IMR-90 (cell line): ENCODE measurements at regions not wholly inside any gene's neighbourhood (a gene's known extent, or its start where the extent isn't known, plus 50 kb on each side); places are given as distances from the start of the nearest gene placed in this dataset.

Source experiments
- ATAC-seq: fragments of 200-7000 bp; cut with Tn5 transposase; 2 replicates; pipeline ENCODE4 v1.9.1; 2020; ENCODE audit warnings: low read depth, mild to moderate bottlenecking, moderate library complexity
- BruUV-seq: library from RNA; stranded (reverse); fragments of 400-500 nt; replicated peaks from 2 replicates; lab custom pipeline; 2021; lab: Mats Ljungman, UMichigan
- CTCF ChIA-PET: fragments of 300-600 bp; formaldehyde crosslinking; extraction: SDS; loops from one replicate; lab custom pipeline; 2021; ENCODE audit warnings: antibody characterized with exemption; lab: Yijun Ruan, JAX
- POLR2A ChIA-PET: fragments of 300-600 bp; sonication (Branson Sonifier 250); formaldehyde crosslinking; loops from one replicate; lab custom pipeline; 2022; ENCODE audit warnings: antibody characterized with exemption; ENCODE audit not compliant: unreplicated experiment; lab: Charles Lee
- DNase-seq: peaks from one replicate; pipeline ENCODE4 v3.0.0; 2013
- H2AFZ ChIP-seq: replicated peaks from 2 replicates; pipeline ENCODE3; 2013; ENCODE audit warnings: low read length, mild to moderate bottlenecking; ENCODE audit not compliant: poor library complexity
- H2AK5ac ChIP-seq: 2 replicates; pipeline ENCODE4 v1.6.1; 2013; ENCODE audit warnings: low read depth, low read length, inconsistent platforms
- H2AK9ac ChIP-seq: replicated peaks from 2 replicates; pipeline ENCODE3; 2013; ENCODE audit warnings: mild to moderate bottlenecking, low read depth, low read length, moderate library complexity; ENCODE audit not compliant: poor library complexity
- H2BK120ac ChIP-seq: 2 replicates; pipeline ENCODE4 v1.6.1; 2013; ENCODE audit warnings: low read depth, low read length, inconsistent platforms
- H2BK15ac ChIP-seq: 3 replicates; pipeline ENCODE4 v1.6.1; 2013; ENCODE audit warnings: low read depth, low read length, inconsistent platforms
- H2BK20ac ChIP-seq: 2 replicates; pipeline ENCODE4 v1.6.1; 2013; ENCODE audit warnings: low read depth, mild to moderate bottlenecking, inconsistent platforms, low read length, moderate library complexity
- H2BK5ac ChIP-seq: 2 replicates; pipeline ENCODE4 v1.6.1; 2013; ENCODE audit warnings: mild to moderate bottlenecking, low read depth, low read length, inconsistent platforms; ENCODE audit not compliant: poor library complexity, severe bottlenecking
- H3K14ac ChIP-seq: replicated peaks from 2 replicates; pipeline ENCODE4 v1.6.1; 2013; ENCODE audit warnings: low read depth, low read length, inconsistent platforms
- H3K18ac ChIP-seq: 2 replicates; pipeline ENCODE4 v1.6.1; 2013; ENCODE audit warnings: low read depth, low read length, control low read depth
- H3K23ac ChIP-seq: 2 replicates; pipeline ENCODE4 v1.6.1; 2013; ENCODE audit warnings: low read depth, low read length, inconsistent platforms
- H3K27ac ChIP-seq: 2 replicates; pipeline ENCODE4 v1.5.1; 2013; ENCODE audit warnings: mild to moderate bottlenecking, control low read depth, low read length; ENCODE audit not compliant: insufficient read depth
- H3K27me3 ChIP-seq: 2 replicates; pipeline ENCODE4 v1.6.1; 2013; ENCODE audit warnings: low read length; ENCODE audit not compliant: control insufficient read depth, insufficient read depth
- H3K36me3 ChIP-seq: 2 replicates; pipeline ENCODE4 v1.6.1; 2013; ENCODE audit warnings: low read length, mixed read lengths; ENCODE audit not compliant: control insufficient read depth, insufficient read depth
- H3K4ac ChIP-seq: 2 replicates; pipeline ENCODE4 v1.6.1; 2013; ENCODE audit warnings: low read depth, low read length, inconsistent platforms
- H3K4me1 ChIP-seq: 2 replicates; pipeline ENCODE4 v1.6.1; 2013; ENCODE audit warnings: low read length, mixed read lengths; ENCODE audit not compliant: control insufficient read depth, insufficient read depth
- H3K4me2 ChIP-seq: 2 replicates; pipeline ENCODE4 v1.6.1; 2013; ENCODE audit warnings: low read depth, mild to moderate bottlenecking, control low read depth, low read length, moderate library complexity
- H3K4me3 ChIP-seq: 2 replicates; pipeline ENCODE4 v1.5.1; 2013; ENCODE audit warnings: low read depth, mild to moderate bottlenecking, control low read depth, low read length, moderate library complexity; ENCODE audit not compliant: insufficient read depth
- H3K56ac ChIP-seq: 2 replicates; pipeline ENCODE4 v1.6.1; 2013; ENCODE audit warnings: low read length, inconsistent platforms; ENCODE audit not compliant: insufficient read depth; ENCODE audit errors: extremely low read depth
- H3K79me1 ChIP-seq, 2 experiments: 2 replicates each; pipeline ENCODE4 v1.6.1; 2013; ENCODE audit warnings: low read length in 2 of 2, inconsistent platforms in 1 of 2, low read depth in 1 of 2
- H3K9ac ChIP-seq: 2 replicates; pipeline ENCODE4 v1.6.1; 2013; ENCODE audit warnings: low read depth, low read length, control low read depth
- H3K9me1 ChIP-seq: 2 replicates; pipeline ENCODE4 v1.6.1; 2013; ENCODE audit warnings: low read length, inconsistent platforms; ENCODE audit not compliant: insufficient read depth
- H3K9me3 ChIP-seq: 2 replicates; pipeline ENCODE4 v1.6.1; 2013; ENCODE audit warnings: low read length; ENCODE audit not compliant: control insufficient read depth, insufficient read depth
- H4K20me1 ChIP-seq: 2 replicates; pipeline ENCODE4 v1.6.1; 2013; ENCODE audit warnings: low read length, inconsistent platforms; ENCODE audit not compliant: insufficient read depth
- H4K5ac ChIP-seq: 2 replicates; pipeline ENCODE4 v1.6.1; 2013; ENCODE audit warnings: mild to moderate bottlenecking, low read depth, low read length, control low read depth
- H4K8ac ChIP-seq, 2 experiments: 2 replicates each; pipeline ENCODE4 v1.6.1; 2013; ENCODE audit warnings: low read depth in 2 of 2, low read length in 2 of 2, control low read depth in 1 of 2, inconsistent platforms in 1 of 2
- H4K91ac ChIP-seq: 2 replicates; pipeline ENCODE4 v1.6.1; 2013; ENCODE audit warnings: low read depth, low read length, inconsistent platforms; ENCODE audit not compliant: insufficient read depth
- BHLHE40 ChIP-seq: fragments of 150-350 bp; IDR thresholded peaks from 2 replicates; pipeline ENCODE4 v1.6.1; 2016; ENCODE audit warnings: mild to moderate bottlenecking, low read depth, low read length
- CEBPB ChIP-seq: IDR thresholded peaks from 2 replicates; pipeline ENCODE4 v1.6.1; 2012; ENCODE audit warnings: low read depth, low read length, improper control_type of control experiment
- CHD1 ChIP-seq: IDR thresholded peaks from 2 replicates; pipeline ENCODE4 v1.6.1; 2012; ENCODE audit warnings: low read depth, low read length, improper control_type of control experiment
- FOS ChIP-seq: fragments of 150-350 bp; IDR thresholded peaks from 2 replicates; pipeline ENCODE4 v1.6.1; 2016; ENCODE audit warnings: low read depth, low read length
- MAFK ChIP-seq: IDR thresholded peaks from 2 replicates; pipeline ENCODE4 v1.6.1; 2012; ENCODE audit warnings: low read depth, low read length, improper control_type of control experiment
- MAZ ChIP-seq: IDR thresholded peaks from 2 replicates; pipeline ENCODE4 v1.6.1; 2012; ENCODE audit warnings: low read depth, mild to moderate bottlenecking, low read length, improper control_type of control experiment, moderate library complexity, borderline replicate concordance
- MXI1 ChIP-seq: IDR thresholded peaks from 2 replicates; pipeline ENCODE4 v1.6.1; 2012; ENCODE audit warnings: low read depth, mild to moderate bottlenecking, low read length, moderate library complexity, borderline replicate concordance
- NFE2L2 ChIP-seq: fragments of 150-350 bp; IDR thresholded peaks from 2 replicates; pipeline ENCODE4 v1.6.1; 2016; ENCODE audit warnings: low read depth, mild to moderate bottlenecking, low read length
- POLR2A ChIP-seq: IDR thresholded peaks from 2 replicates; pipeline ENCODE4 v1.6.1; 2012; ENCODE audit warnings: mild to moderate bottlenecking, low read depth, low read length
- RAD21 ChIP-seq: IDR thresholded peaks from 2 replicates; pipeline ENCODE4 v1.6.1; 2012; ENCODE audit warnings: low read length, improper control_type of control experiment
- RCOR1 ChIP-seq: IDR thresholded peaks from 2 replicates; pipeline ENCODE4 v1.6.1; 2012; ENCODE audit warnings: mild to moderate bottlenecking, low read length, improper control_type of control experiment; ENCODE audit not compliant: insufficient replicate concordance
- RFX5 ChIP-seq: IDR thresholded peaks from 2 replicates; pipeline ENCODE4 v1.8.0; 2012; ENCODE audit warnings: low read depth, mild to moderate bottlenecking, low read length, moderate library complexity
- SMC3 ChIP-seq: fragments of 150-350 bp; IDR thresholded peaks from 2 replicates; pipeline ENCODE4 v1.6.1; 2016; ENCODE audit warnings: low read depth, mild to moderate bottlenecking, antibody characterized with exemption, low read length, moderate library complexity
- dilution Hi-C: fragments of 300-500 bp; cut with HindIII; formaldehyde crosslinking; loops from one replicate; pipeline ENCODE4 v1.14.3; 2018; ENCODE audit warnings: low sequenced_read_pairs; ENCODE audit not compliant: unreplicated experiment
- in situ Hi-C: fragments of 300-500 bp; cut with MboI; formaldehyde crosslinking; loops from 3 replicates; pipeline ENCODE4 v1.14.3; 2019; ENCODE audit warnings: low sequenced_read_pairs, inconsistent platforms, mixed read lengths
- intact Hi-C: fragments of 100-400 bp; cut with micrococcal nuclease; formaldehyde crosslinking; loops from 2 replicates; pipeline ENCODE4 v1.10.0; 2022
- TF ChIP-seq, protein P1 (sequence below): conservative IDR thresholded peaks from 2 replicates; pipeline ENCODE4 v1.5.1; 2012; ENCODE audit warnings: mild to moderate bottlenecking, low read depth, low read length, improper control_type of control experiment
- TF ChIP-seq, protein P2 (sequence below): fragments of 150-350 bp; IDR thresholded peaks from 2 replicates; pipeline ENCODE4 v1.6.1; 2017; ENCODE audit warnings: mild to moderate bottlenecking, antibody characterized with exemption, low read length, low read depth
- TF ChIP-seq, protein P3 (sequence below): fragments of 150-350 bp; IDR thresholded peaks from 2 replicates; pipeline ENCODE4 v1.6.1; 2016; ENCODE audit warnings: low read depth, mild to moderate bottlenecking, low read length, moderate library complexity, borderline replicate concordance

DNA sequence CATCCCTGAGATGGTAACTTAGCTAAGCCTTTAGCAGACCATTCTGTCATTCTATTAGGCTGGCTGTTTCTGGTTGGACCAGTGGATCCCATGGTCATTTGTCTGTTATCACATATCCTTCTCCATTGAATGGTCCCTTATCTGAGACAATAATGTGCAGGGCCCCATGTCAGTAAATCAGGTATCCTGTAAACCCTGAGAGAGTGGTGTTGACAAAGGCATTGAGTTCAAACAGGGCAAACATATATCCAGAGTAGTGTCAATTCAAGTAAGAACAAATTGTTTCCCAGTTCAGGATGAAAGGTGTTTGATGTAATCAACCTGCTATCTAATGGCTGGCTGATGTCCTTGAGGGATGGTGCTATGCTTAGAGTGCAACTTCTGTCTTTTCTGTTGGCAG is 126.2 kb downstream of the LINC00237 start:
- Histone ChIP-seq H4K91ac (no peak overlapping the region), H3K9me1 (no peaks in the 10 kb centered on the region), H2AK5ac (no peak overlapping the region), H3K4me2 (no peak overlapping the region), H3K27me3 (no peaks in the 10 kb centered on the region), H3K27ac (no peak overlapping the region), H2BK120ac (no peak overlapping the region), H2AK9ac (no peak overlapping the region), H3K9me3 (peaks cover 6% of the 10 kb centered on the region), H3K79me1 (no peaks in the 10 kb centered on the region), H2BK15ac (no peak overlapping the region), H2BK5ac (no peak overlapping the region), H3K4ac (no peak overlapping the region), H3K36me3 (no peaks in the 10 kb centered on the region), H4K5ac (no peak overlapping the region), H3K14ac (no peak overlapping the region), H3K56ac (no peak overlapping the region), H2AFZ (no peak overlapping the region), H2BK20ac (no peak overlapping the region), H4K8ac (no peak overlapping the region), H3K4me1 (no peaks in the 10 kb centered on the region), H3K4me3 (no peak overlapping the region), H3K23ac (no peak overlapping the region), H4K20me1 (no peaks in the 10 kb centered on the region), H3K18ac (no peak overlapping the region), H3K9ac (no peak overlapping the region)
- TF ChIP-seq CHD1: no peak
- TF ChIP-seq CEBPB: no peak
- no peak for TF ChIP-seq BHLHE40
- TF ChIP-seq, protein P1, sequence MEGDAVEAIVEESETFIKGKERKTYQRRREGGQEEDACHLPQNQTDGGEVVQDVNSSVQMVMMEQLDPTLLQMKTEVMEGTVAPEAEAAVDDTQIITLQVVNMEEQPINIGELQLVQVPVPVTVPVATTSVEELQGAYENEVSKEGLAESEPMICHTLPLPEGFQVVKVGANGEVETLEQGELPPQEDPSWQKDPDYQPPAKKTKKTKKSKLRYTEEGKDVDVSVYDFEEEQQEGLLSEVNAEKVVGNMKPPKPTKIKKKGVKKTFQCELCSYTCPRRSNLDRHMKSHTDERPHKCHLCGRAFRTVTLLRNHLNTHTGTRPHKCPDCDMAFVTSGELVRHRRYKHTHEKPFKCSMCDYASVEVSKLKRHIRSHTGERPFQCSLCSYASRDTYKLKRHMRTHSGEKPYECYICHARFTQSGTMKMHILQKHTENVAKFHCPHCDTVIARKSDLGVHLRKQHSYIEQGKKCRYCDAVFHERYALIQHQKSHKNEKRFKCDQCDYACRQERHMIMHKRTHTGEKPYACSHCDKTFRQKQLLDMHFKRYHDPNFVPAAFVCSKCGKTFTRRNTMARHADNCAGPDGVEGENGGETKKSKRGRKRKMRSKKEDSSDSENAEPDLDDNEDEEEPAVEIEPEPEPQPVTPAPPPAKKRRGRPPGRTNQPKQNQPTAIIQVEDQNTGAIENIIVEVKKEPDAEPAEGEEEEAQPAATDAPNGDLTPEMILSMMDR: no peak
- TF ChIP-seq RAD21: no peak
- no peak for TF ChIP-seq MAFK
- no peak for TF ChIP-seq MAZ
- TF ChIP-seq, protein P2, sequence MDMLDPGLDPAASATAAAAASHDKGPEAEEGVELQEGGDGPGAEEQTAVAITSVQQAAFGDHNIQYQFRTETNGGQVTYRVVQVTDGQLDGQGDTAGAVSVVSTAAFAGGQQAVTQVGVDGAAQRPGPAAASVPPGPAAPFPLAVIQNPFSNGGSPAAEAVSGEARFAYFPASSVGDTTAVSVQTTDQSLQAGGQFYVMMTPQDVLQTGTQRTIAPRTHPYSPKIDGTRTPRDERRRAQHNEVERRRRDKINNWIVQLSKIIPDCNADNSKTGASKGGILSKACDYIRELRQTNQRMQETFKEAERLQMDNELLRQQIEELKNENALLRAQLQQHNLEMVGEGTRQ: no peak
- no peak for TF ChIP-seq NFE2L2
- no peak for TF ChIP-seq RFX5
- TF ChIP-seq RCOR1: no peak
- no peak for TF ChIP-seq FOS
- TF ChIP-seq POLR2A: no peak
- TF ChIP-seq, protein P3, sequence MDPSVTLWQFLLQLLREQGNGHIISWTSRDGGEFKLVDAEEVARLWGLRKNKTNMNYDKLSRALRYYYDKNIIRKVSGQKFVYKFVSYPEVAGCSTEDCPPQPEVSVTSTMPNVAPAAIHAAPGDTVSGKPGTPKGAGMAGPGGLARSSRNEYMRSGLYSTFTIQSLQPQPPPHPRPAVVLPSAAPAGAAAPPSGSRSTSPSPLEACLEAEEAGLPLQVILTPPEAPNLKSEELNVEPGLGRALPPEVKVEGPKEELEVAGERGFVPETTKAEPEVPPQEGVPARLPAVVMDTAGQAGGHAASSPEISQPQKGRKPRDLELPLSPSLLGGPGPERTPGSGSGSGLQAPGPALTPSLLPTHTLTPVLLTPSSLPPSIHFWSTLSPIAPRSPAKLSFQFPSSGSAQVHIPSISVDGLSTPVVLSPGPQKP: no peak
- no peak for TF ChIP-seq SMC3
- TF ChIP-seq MXI1: no peak
- in situ Hi-C loops: no loop called here
- no peak for DNase-seq
- ATAC-seq: no peak
- dilution Hi-C loops: no loop called here
- intact Hi-C loops: no loop called here
- no TSS peak for BruUV-seq
- CTCF ChIA-PET: no interaction called here
- POLR2A ChIA-PET: no interaction called here
